Kidney epithelial cell (primary cell): ENCODE measurements at regions not wholly inside any gene's neighbourhood (a gene's known extent, or its start where the extent isn't known, plus 50 kb on each side); places are given as distances from the start of the nearest gene placed in this dataset.
"Not testable (repeated sequence)": the region's sequence is repeated elsewhere in the genome, so short reads cannot be mapped to it uniquely, and the experiment has no call there.

Source experiments
- DNase-seq: peaks from one replicate; pipeline ENCODE4 v3.0.0-alpha.2; 2010; ENCODE audit warnings: low read depth
- H3K27me3 ChIP-seq: 2 replicates; pipeline ENCODE4 v1.6.0; 2011; ENCODE audit warnings: low read length; ENCODE audit not compliant: control insufficient read depth, insufficient read depth
- H3K36me3 ChIP-seq: 2 replicates; pipeline ENCODE4 v1.5.1; 2011; ENCODE audit warnings: low read length; ENCODE audit not compliant: control insufficient read depth, insufficient read depth
- H3K4me3 ChIP-seq: 2 replicates; pipeline ENCODE4 v1.5.1; 2011; ENCODE audit warnings: low read depth, mild to moderate bottlenecking, control low read depth, low read length
- CTCF ChIP-seq: IDR thresholded peaks from 2 replicates; pipeline ENCODE4 v1.5.1; 2011; ENCODE audit warnings: mild to moderate bottlenecking, moderate library complexity, low read length, control low read depth, inconsistent platforms; ENCODE audit not compliant: insufficient read depth, poor library complexity, severe bottlenecking

GRCh38 chr5:99553211-99553810 lies 624.5 kb upstream of the CHD1 start:
- Histone ChIP-seq H3K27me3 (no peaks in the 10 kb centered on the region), H3K4me3 (no peak overlapping the region), H3K36me3 (no peaks in the 10 kb centered on the region)
- no peak for DNase-seq
- TF ChIP-seq CTCF = no peak

GRCh38 chr5:99544356-99544755 lies 615.5 kb upstream of the CHD1 start:
- TF ChIP-seq CTCF = no peak
- DNase-seq = peak; percentile 44

GRCh38 chr5:99543841-99544240 lies 615.0 kb upstream of the CHD1 start:
- Histone ChIP-seq H3K27me3 (no peaks in the 10 kb centered on the region), H3K4me3 (no peak overlapping the region), H3K36me3 (no peaks in the 10 kb centered on the region)
- peak; percentile 4 for DNase-seq
- TF ChIP-seq CTCF = no peak

More at GRCh38 chr5:99544356-99544755, 615.5 kb upstream of the CHD1 start:
- H3K36me3 ChIP-seq = no peaks in the 10 kb centered on the region
- H3K27me3 ChIP-seq = no peaks in the 10 kb centered on the region
- no peak overlapping the region for H3K4me3 ChIP-seq

GRCh38 chr5:99534241-99534640 lies 605.4 kb upstream of the CHD1 start:
- not testable (repeated sequence) for H3K36me3 ChIP-seq, H3K4me3 ChIP-seq, DNase-seq, H3K27me3 ChIP-seq

- H3K36me3 ChIP-seq, H3K4me3 ChIP-seq, DNase-seq, H3K27me3 ChIP-seq: not testable (repeated sequence)
Measured at GRCh38 chr5:99521666-99522065, 592.9 kb upstream of the CHD1 start.

- H3K27me3 ChIP-seq, DNase-seq, H3K4me3 ChIP-seq, H3K36me3 ChIP-seq: not testable (repeated sequence)
Measured at GRCh38 chr5:99515864-99516490, 587.2 kb upstream of the CHD1 start.

- H3K27me3 ChIP-seq, H3K36me3 ChIP-seq, DNase-seq, H3K4me3 ChIP-seq: not testable (repeated sequence)
Measured at GRCh38 chr5:99510237-99510866, 581.5 kb upstream of the CHD1 start.

GRCh38 chr5:99509064-99509463 lies 580.3 kb upstream of the CHD1 start:
- H3K4me3 ChIP-seq, DNase-seq, H3K27me3 ChIP-seq, H3K36me3 ChIP-seq: not testable (repeated sequence)

- not testable (repeated sequence) for H3K36me3 ChIP-seq, H3K4me3 ChIP-seq, H3K27me3 ChIP-seq, DNase-seq
Measured at GRCh38 chr5:99495456-99495855, 566.6 kb upstream of the CHD1 start.

GRCh38 chr5:99478450-99478849 lies 549.6 kb upstream of the CHD1 start:
- H3K36me3 ChIP-seq, DNase-seq, H3K4me3 ChIP-seq, H3K27me3 ChIP-seq: not testable (repeated sequence)

- DNase-seq, H3K36me3 ChIP-seq, H3K4me3 ChIP-seq, H3K27me3 ChIP-seq: not testable (repeated sequence)
Measured at GRCh38 chr5:99473328-99473727, 544.5 kb upstream of the CHD1 start.

GRCh38 chr5:99471726-99472125 lies 542.9 kb upstream of the CHD1 start:
- not testable (repeated sequence) for H3K27me3 ChIP-seq, H3K4me3 ChIP-seq, DNase-seq, H3K36me3 ChIP-seq
